SK-N-SH (cell line): ENCODE measurements at regions not wholly inside any gene's neighbourhood (a gene's known extent, or its start where the extent isn't known, plus 50 kb on each side); places are given as distances from the start of the nearest gene placed in this dataset.
A peak's percentile ranks its signal among the peaks of the same experiment; 100 is the strongest.

Source experiments
- CTCF ChIA-PET: fragments of 300-600, 350-600 bp; formaldehyde crosslinking; extraction: SDS; loops from one replicate; lab custom pipeline; 2021; lab: Yijun Ruan, JAX
- POLR2A ChIA-PET: fragments of 350-600 bp; sonication (Branson Sonifier 250); formaldehyde crosslinking; extraction: SDS; loops from one replicate; lab custom pipeline; 2020; ENCODE audit warnings: antibody characterized with exemption, inconsistent platforms; lab: Yijun Ruan, JAX
- DNase-seq: peaks from one replicate; pipeline ENCODE4 v3.0.0; 2012
- H2AFZ ChIP-seq: fragments of 200-600 bp; sonication (generic); 2 replicates; pipeline ENCODE4 v1.8.1; 2016; ENCODE audit warnings: antibody characterized with exemption, mild to moderate bottlenecking, low read depth
- H3F3A ChIP-seq: fragments of 200-600 bp; sonication (generic); replicated peaks from 2 replicates; pipeline ENCODE3; 2016; ENCODE audit warnings: antibody characterized with exemption, mild to moderate bottlenecking; ENCODE audit not compliant: insufficient read depth
- H3K27ac ChIP-seq, 2 experiments: fragments of 200-500 bp in 1 of 2; fragments of 200-600 bp in 1 of 2; sonication (Bioruptor generic) in 1 of 2; sonication (generic), shearing (Covaris generic) in 1 of 2; 2 replicates each; pipeline versions ENCODE4 v1.5.1 to v1.6.1; 2014 to 2016; ENCODE audit warnings: low read depth in 2 of 2, inconsistent platforms in 1 of 2, low read length in 1 of 2, mild to moderate bottlenecking in 1 of 2, mixed read lengths in 1 of 2
- H3K27me3 ChIP-seq: fragments of 200-600 bp; sonication (generic), shearing (Covaris generic); 2 replicates; pipeline ENCODE4 v1.6.1; 2016; ENCODE audit warnings: mixed run types; ENCODE audit not compliant: insufficient read depth
- H3K36me3 ChIP-seq, 2 experiments: fragments of 200-500 bp in 1 of 2; fragments of 200-600 bp in 1 of 2; sonication (Bioruptor generic) in 1 of 2; sonication (generic) in 1 of 2; replicated peaks in 1 of 2; 2 replicates each; pipeline versions ENCODE3 to v1.5.1; 2014 to 2016; ENCODE audit warnings: low read length in 1 of 2, mild to moderate bottlenecking in 1 of 2; ENCODE audit not compliant: insufficient read depth in 2 of 2, control insufficient read depth in 1 of 2
- H3K4me1 ChIP-seq, 2 experiments: fragments of 200-500 bp in 1 of 2; fragments of 200-600 bp in 1 of 2; sonication (Bioruptor generic) in 1 of 2; sonication (generic), shearing (Covaris generic) in 1 of 2; 2 replicates each; pipeline versions ENCODE4 v1.5.1 to v1.6.1; 2014 to 2016; ENCODE audit warnings: low read depth in 1 of 2, low read length in 1 of 2, mixed run types in 1 of 2; ENCODE audit not compliant: insufficient read depth in 2 of 2, control insufficient read depth in 1 of 2
- H3K4me2 ChIP-seq: fragments of 200-600 bp; sonication (generic), shearing (Covaris generic); 2 replicates; pipeline ENCODE4 v1.6.1; 2017; ENCODE audit warnings: mixed run types
- H3K4me3 ChIP-seq, 2 experiments: fragments of 200-500 bp in 1 of 2; fragments of 200-600 bp in 1 of 2; sonication (Bioruptor generic) in 1 of 2; sonication (generic), shearing (Covaris generic) in 1 of 2; 2 replicates each; pipeline versions ENCODE4 v1.5.1 to v1.8.1; 2014 to 2016; ENCODE audit warnings: low read depth in 2 of 2, inconsistent platforms in 1 of 2, low read length in 1 of 2, mild to moderate bottlenecking in 1 of 2, mixed read lengths in 1 of 2, moderate library complexity in 1 of 2
- H3K79me2 ChIP-seq: fragments of 200-600 bp; sonication (generic); 2 replicates; pipeline ENCODE4 v1.8.1; 2017; ENCODE audit warnings: mild to moderate bottlenecking; ENCODE audit not compliant: insufficient read depth
- H3K9ac ChIP-seq: fragments of 200-600 bp; sonication (generic); 2 replicates; pipeline ENCODE4 v1.6.1; 2017; ENCODE audit warnings: mixed run types
- H3K9me2 ChIP-seq: fragments of 200-600 bp; sonication (generic); 2 replicates; pipeline ENCODE4 v1.6.1; 2017; ENCODE audit warnings: mixed run types
- H3K9me3 ChIP-seq: fragments of 200-600 bp; sonication (generic); 2 replicates; pipeline ENCODE4 v1.6.1; 2017; ENCODE audit warnings: mixed run types, mild to moderate bottlenecking, moderate library complexity
- H4K20me1 ChIP-seq: fragments of 200-600 bp; sonication (generic); 2 replicates; pipeline ENCODE4 v1.6.1; 2017; ENCODE audit warnings: mild to moderate bottlenecking, mixed run types; ENCODE audit not compliant: insufficient read depth
- CHD2 ChIP-seq: fragments of 150-350 bp; IDR thresholded peaks from 2 replicates; pipeline ENCODE4 v1.6.1; 2018; ENCODE audit warnings: low read length; ENCODE audit not compliant: partially characterized antibody
- ELF1 ChIP-seq: IDR thresholded peaks from 2 replicates; pipeline ENCODE4 v1.4.0; 2012
- EP300 ChIP-seq, 2 experiments: IDR thresholded peaks; 2 replicates each; pipeline versions ENCODE4 v1.4.0 to v1.6.1; 2012; ENCODE audit warnings: borderline replicate concordance in 1 of 2, low read depth in 1 of 2, low read length in 1 of 2
- EZH2phosphoT487 ChIP-seq: fragments of 200-600 bp; sonication (generic); IDR thresholded peaks from 2 replicates; pipeline ENCODE4 v1.6.1; 2017; ENCODE audit warnings: low read depth, mixed run types, mild to moderate bottlenecking, antibody characterized with exemption, moderate library complexity, borderline replicate concordance
- FOXM1 ChIP-seq: IDR thresholded peaks from 2 replicates; pipeline ENCODE4 v1.4.0; 2012; ENCODE audit warnings: low read depth, mild to moderate bottlenecking
- GATA2 ChIP-seq: sonication (generic); formaldehyde crosslinking; IDR thresholded peaks from 2 replicates; pipeline ENCODE4 v1.5.0; 2020; ENCODE audit warnings: mild to moderate bottlenecking, missing genetic modification reagents
- JUND ChIP-seq: IDR thresholded peaks from 2 replicates; pipeline ENCODE4 v1.4.0; 2012
- MEF2A ChIP-seq: IDR thresholded peaks from 2 replicates; pipeline ENCODE4 v1.4.0; 2012; ENCODE audit warnings: low read depth, borderline replicate concordance
- MXI1 ChIP-seq: IDR thresholded peaks from 2 replicates; pipeline ENCODE4 v1.6.1; 2012; ENCODE audit warnings: mild to moderate bottlenecking, low read depth, low read length, improper control_type of control experiment
- RAD21 ChIP-seq: IDR thresholded peaks from 2 replicates; pipeline ENCODE4 v1.6.1; 2012; ENCODE audit warnings: mild to moderate bottlenecking, low read length
- RXRA ChIP-seq: IDR thresholded peaks from 2 replicates; pipeline ENCODE4 v1.4.0; 2012; ENCODE audit warnings: low read depth, mild to moderate bottlenecking, borderline replicate concordance
- SIN3A ChIP-seq: IDR thresholded peaks from 2 replicates; pipeline ENCODE4 v1.6.1; 2012; ENCODE audit warnings: low read depth, mild to moderate bottlenecking, low read length, moderate library complexity, borderline replicate concordance
- TAF1 ChIP-seq: IDR thresholded peaks from 2 replicates; pipeline ENCODE4 v1.6.1; 2012; ENCODE audit warnings: low read depth, mild to moderate bottlenecking, low read length, moderate library complexity, borderline replicate concordance
- TEAD4 ChIP-seq: IDR thresholded peaks from 2 replicates; pipeline ENCODE4 v1.4.0; 2012; ENCODE audit warnings: mild to moderate bottlenecking, borderline replicate concordance; ENCODE audit not compliant: insufficient read depth
- YY1 ChIP-seq: IDR thresholded peaks from 2 replicates; pipeline ENCODE4 v1.4.0; 2012; ENCODE audit warnings: low read depth, mild to moderate bottlenecking
- whole genome bisulfite sequencing: methylation state at CpG from one replicate; pipeline ENCODE4 v1.1.6; 2017; ENCODE audit warnings: low lambda C conversion rate; 5-methylcytosine and 5-hydroxymethylcytosine counted together
- TF ChIP-seq, protein P1 (sequence below): fragments of 150-350 bp; IDR thresholded peaks from 2 replicates; pipeline ENCODE4 v1.6.1; 2017; ENCODE audit warnings: antibody characterized with exemption, low read length, low read depth, borderline replicate concordance
- TF ChIP-seq, protein P2 (sequence below): fragments of 200-600 bp; sonication (generic); IDR thresholded peaks from 2 replicates; pipeline ENCODE4 v1.6.1; 2017; ENCODE audit warnings: antibody characterized with exemption, mild to moderate bottlenecking, moderate library complexity
- TF ChIP-seq, protein P3 (sequence below): IDR thresholded peaks from 2 replicates; pipeline ENCODE4 v1.4.0; 2012; ENCODE audit warnings: low read depth, borderline replicate concordance

DNA sequence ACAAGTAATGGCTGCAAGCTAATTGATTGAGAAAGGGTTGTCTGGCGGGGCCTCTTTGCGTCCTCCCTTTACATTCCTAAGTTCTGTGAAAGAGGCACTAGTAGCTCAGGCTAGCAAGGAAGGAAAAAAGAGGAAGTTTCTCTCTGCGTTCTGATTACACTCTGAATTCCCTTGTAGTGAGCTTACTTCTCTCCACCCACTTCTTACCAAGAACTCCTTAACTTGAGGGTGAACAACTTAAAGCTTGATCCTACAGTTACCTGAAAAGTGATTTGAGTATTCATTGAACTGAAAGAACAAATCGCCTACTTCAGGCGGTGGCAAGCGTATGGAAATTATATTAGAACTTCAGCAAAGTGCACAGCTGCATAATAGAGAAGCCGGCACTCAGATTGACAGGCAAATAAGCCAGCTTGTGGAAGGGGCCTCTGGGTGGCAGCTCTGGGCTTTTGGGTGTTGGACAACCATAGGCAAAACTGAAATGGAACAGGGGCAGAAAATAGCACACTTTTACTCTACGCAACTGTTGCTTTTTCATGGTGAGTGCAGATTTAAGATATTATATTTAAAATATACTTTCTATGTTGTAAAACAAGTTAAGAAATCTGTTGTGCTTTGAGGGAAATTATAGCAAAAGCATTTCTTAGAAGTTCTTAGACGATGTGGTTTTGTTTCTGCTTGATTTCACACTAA is 464.5 kb downstream of the USP25 start:
- Histone ChIP-seq H4K20me1 (no peaks in the 10 kb centered on the region), H3K27ac (no peak overlapping the region), H3K9me2 (no peaks in the 10 kb centered on the region), H3K9ac (no peak overlapping the region), H3K4me3 (no peak overlapping the region), H3K27me3 (no peaks in the 10 kb centered on the region), H3K79me2 (no peaks in the 10 kb centered on the region), H3K4me1 (no peaks in the 10 kb centered on the region; a peak in 1 of 4 replicates), H3K36me3 (no peaks in the 10 kb centered on the region), H3K9me3 (no peaks in the 10 kb centered on the region), H3K4me2 (no peak overlapping the region), H3F3A (no peaks in the 10 kb centered on the region), H2AFZ (no peak overlapping the region)
- TF ChIP-seq FOXM1 (no peak), RAD21 (peak; percentile 17; the same call in 1 of the 2 replicates)
- DNase-seq: no peak
- ChIA-PET POLR2A (no interaction called here), CTCF (interaction anchor here (0.9 to 1.3 kb wide), 2 partner anchors 14 to 26 kb away, joined by 3 to 4 read pairs; no protein-coding TSS in a partner anchor)
- 59% methylated on average over 9 of the region's 9 CpGs for WGBS

DNA sequence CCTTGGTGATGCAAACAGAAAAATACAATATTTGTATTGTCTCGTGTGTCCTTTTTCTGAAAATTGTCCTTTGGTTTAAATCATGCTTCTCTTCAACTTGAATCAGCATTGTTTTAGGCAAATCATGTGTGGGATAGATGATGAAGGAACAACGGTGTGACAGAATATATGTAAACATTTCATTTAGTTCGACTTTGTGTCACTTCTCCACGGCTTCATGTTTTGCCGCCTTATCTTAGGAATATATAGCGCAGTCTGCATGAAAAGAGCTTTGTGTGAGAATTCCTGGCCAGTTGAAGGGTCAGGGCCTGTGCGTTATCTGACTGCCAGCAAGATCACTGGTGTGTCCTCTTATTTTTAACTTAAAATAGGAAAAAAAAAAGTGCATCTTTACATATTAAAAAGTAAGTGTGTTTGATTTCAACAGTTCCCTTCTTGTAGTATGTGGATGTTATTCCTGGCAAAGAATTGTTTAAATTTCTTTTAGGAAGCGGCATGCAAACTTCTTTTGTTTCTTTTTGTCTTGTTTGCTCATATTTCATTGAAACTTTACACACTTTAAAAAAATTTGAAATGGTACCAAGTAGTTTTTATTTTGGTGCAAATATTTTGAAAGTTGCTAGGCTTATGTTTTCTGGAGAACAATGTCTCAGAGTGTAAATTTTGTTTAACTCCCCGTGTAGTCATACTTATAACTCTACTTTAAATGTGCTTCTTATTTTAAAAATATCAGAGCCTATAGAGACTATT is 465.2 kb downstream of the USP25 start:
- Histone ChIP-seq H3K27ac (no peak overlapping the region), H3K9ac (no peak overlapping the region), H3K9me3 (no peaks in the 10 kb centered on the region), H3K9me2 (no peaks in the 10 kb centered on the region), H3F3A (no peaks in the 10 kb centered on the region), H3K4me3 (no peak overlapping the region), H3K4me2 (no peak overlapping the region), H2AFZ (no peak overlapping the region), H4K20me1 (no peaks in the 10 kb centered on the region), H3K79me2 (no peaks in the 10 kb centered on the region), H3K4me1 (no peaks in the 10 kb centered on the region; a peak in 1 of 4 replicates), H3K27me3 (no peaks in the 10 kb centered on the region), H3K36me3 (no peaks in the 10 kb centered on the region)
- TF ChIP-seq JUND (no peak), SIN3A (no peak), TAF1 (no peak), EZH2phosphoT487 (no peak), CHD2 (no peak), EP300 (IDR thresholded peaks at IDR 0.05; ENCODE audit: borderline replicate concordance in 1 of 2, low read depth in 1 of 2, low read length in 1 of 2) (no peak), MXI1 (no peak), TEAD4 (no peak), ELF1 (no peak), MEF2A (no peak), GATA2 (CRISPR knock-in tag) (no peak), YY1 (no peak), RXRA (no peak)
- TF ChIP-seq, protein P1, sequence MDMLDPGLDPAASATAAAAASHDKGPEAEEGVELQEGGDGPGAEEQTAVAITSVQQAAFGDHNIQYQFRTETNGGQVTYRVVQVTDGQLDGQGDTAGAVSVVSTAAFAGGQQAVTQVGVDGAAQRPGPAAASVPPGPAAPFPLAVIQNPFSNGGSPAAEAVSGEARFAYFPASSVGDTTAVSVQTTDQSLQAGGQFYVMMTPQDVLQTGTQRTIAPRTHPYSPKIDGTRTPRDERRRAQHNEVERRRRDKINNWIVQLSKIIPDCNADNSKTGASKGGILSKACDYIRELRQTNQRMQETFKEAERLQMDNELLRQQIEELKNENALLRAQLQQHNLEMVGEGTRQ: no peak
- TF ChIP-seq, protein P2, sequence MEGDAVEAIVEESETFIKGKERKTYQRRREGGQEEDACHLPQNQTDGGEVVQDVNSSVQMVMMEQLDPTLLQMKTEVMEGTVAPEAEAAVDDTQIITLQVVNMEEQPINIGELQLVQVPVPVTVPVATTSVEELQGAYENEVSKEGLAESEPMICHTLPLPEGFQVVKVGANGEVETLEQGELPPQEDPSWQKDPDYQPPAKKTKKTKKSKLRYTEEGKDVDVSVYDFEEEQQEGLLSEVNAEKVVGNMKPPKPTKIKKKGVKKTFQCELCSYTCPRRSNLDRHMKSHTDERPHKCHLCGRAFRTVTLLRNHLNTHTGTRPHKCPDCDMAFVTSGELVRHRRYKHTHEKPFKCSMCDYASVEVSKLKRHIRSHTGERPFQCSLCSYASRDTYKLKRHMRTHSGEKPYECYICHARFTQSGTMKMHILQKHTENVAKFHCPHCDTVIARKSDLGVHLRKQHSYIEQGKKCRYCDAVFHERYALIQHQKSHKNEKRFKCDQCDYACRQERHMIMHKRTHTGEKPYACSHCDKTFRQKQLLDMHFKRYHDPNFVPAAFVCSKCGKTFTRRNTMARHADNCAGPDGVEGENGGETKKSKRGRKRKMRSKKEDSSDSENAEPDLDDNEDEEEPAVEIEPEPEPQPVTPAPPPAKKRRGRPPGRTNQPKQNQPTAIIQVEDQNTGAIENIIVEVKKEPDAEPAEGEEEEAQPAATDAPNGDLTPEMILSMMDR: no peak
- TF ChIP-seq, protein P3, sequence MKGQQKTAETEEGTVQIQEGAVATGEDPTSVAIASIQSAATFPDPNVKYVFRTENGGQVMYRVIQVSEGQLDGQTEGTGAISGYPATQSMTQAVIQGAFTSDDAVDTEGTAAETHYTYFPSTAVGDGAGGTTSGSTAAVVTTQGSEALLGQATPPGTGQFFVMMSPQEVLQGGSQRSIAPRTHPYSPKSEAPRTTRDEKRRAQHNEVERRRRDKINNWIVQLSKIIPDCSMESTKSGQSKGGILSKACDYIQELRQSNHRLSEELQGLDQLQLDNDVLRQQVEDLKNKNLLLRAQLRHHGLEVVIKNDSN: no peak
- WGBS: 55% methylated on average over 9 of the region's 9 CpGs
- no peak for DNase-seq
- ChIA-PET CTCF (interaction anchor here (0.9 to 1.3 kb wide), 3 partner anchors 15 to 27 kb away, joined by 3 to 5 read pairs (median 4); no protein-coding TSS in a partner anchor), POLR2A (no interaction called here)
